ENCODE measurements at regions not wholly inside any gene's neighbourhood (a gene's known extent, or its start where the extent isn't known, plus 50 kb on each side); places are given as distances from the start of the nearest gene placed in this dataset.

DNA sequence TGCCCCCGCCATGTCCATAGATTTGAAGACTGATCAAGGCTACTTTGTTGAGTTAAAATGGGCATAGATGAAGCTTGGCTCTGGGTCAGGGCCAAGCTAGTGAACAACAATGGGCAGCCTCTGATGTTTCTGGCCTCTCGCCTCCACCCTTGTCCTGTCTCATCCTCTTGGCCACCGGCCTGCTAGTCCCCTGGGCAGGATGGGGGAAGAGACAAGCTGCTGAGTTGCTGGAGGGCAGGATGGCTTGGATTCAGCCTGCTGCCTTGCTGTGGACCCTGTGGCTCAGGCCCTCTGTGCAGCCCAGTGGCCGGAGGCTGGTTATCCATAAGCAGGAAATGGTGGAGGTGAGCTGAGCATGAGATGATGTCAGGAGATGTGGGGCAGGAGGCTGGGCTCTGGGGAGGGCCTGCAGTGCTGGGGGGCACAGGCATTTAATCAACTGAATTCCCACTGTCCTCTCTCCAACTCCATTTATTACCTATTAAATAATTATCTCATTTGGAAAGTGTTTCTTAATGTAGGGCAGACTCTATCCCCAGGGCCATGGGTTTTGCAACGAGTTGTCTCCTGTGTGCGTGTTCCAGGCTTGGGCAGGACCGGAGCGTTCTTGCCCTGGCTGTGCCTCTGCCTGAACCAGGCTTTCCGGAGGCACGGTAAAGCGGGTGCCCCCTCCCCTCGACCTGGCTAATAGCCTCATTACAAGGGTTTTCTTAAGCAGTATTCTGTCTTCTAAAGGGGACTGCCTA lies 122.9 kb downstream of the GLI2 start:
- SMC1A ChIA-PET (ENCODE audit: uncharacterized antibody, unreplicated experiment) = no interaction called here
- POLR2A ChIA-PET = no interaction called here
- TF ChIP-seq RAD51 (IDR thresholded peaks at IDR 0.05) = no peak
- TF ChIP-seq MEF2B (IDR thresholded peaks at IDR 0.05; ENCODE audit: partially characterized antibody, poor library complexity, severe bottlenecking) = no peak
- no peak for TF ChIP-seq TCF3 (IDR thresholded peaks at IDR 0.05; ENCODE audit: borderline replicate concordance, insufficient read depth, low read depth, low read length)
- TF ChIP-seq NR2C1 (IDR thresholded peaks at IDR 0.05) = no peak
- TF ChIP-seq TCF7 (IDR thresholded peaks at IDR 0.05; ENCODE audit: borderline replicate concordance) = no peak
- TF ChIP-seq, protein P1, sequence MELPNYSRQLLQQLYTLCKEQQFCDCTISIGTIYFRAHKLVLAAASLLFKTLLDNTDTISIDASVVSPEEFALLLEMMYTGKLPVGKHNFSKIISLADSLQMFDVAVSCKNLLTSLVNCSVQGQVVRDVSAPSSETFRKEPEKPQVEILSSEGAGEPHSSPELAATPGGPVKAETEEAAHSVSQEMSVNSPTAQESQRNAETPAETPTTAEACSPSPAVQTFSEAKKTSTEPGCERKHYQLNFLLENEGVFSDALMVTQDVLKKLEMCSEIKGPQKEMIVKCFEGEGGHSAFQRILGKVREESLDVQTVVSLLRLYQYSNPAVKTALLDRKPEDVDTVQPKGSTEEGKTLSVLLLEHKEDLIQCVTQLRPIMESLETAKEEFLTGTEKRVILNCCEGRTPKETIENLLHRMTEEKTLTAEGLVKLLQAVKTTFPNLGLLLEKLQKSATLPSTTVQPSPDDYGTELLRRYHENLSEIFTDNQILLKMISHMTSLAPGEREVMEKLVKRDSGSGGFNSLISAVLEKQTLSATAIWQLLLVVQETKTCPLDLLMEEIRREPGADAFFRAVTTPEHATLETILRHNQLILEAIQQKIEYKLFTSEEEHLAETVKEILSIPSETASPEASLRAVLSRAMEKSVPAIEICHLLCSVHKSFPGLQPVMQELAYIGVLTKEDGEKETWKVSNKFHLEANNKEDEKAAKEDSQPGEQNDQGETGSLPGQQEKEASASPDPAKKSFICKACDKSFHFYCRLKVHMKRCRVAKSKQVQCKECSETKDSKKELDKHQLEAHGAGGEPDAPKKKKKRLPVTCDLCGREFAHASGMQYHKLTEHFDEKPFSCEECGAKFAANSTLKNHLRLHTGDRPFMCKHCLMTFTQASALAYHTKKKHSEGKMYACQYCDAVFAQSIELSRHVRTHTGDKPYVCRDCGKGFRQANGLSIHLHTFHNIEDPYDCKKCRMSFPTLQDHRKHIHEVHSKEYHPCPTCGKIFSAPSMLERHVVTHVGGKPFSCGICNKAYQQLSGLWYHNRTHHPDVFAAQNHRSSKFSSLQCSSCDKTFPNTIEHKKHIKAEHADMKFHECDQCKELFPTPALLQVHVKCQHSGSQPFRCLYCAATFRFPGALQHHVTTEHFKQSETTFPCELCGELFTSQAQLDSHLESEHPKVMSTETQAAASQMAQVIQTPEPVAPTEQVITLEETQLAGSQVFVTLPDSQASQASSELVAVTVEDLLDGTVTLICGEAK (IDR thresholded peaks at IDR 0.05; ENCODE audit: borderline replicate concordance) = no peak
- no peak for TF ChIP-seq HDAC6 (IDR thresholded peaks at IDR 0.05; ENCODE audit: unreplicated experiment)
- TF ChIP-seq STAT1 (conservative IDR thresholded peaks at IDR 0.05) = no peak
- no peak for TF ChIP-seq MTA3 (IDR thresholded peaks at IDR 0.05; ENCODE audit: borderline replicate concordance, low read length)
- TF ChIP-seq NFYB (IDR thresholded peaks at IDR 0.05; ENCODE audit: insufficient read depth, low read depth, low read length) = no peak
- TF ChIP-seq ZZZ3 (IDR thresholded peaks at IDR 0.05; ENCODE audit: control insufficient read depth, insufficient read length, low read depth) = no peak
- no peak for TF ChIP-seq EED (IDR thresholded peaks at IDR 0.05; ENCODE audit: low read depth)
- TF ChIP-seq ZNF384 (IDR thresholded peaks at IDR 0.05; ENCODE audit: borderline replicate concordance, low read depth, low read length) = no peak
- no peak for TF ChIP-seq HDAC2 (IDR thresholded peaks at IDR 0.05)
- TF ChIP-seq, protein P2, sequence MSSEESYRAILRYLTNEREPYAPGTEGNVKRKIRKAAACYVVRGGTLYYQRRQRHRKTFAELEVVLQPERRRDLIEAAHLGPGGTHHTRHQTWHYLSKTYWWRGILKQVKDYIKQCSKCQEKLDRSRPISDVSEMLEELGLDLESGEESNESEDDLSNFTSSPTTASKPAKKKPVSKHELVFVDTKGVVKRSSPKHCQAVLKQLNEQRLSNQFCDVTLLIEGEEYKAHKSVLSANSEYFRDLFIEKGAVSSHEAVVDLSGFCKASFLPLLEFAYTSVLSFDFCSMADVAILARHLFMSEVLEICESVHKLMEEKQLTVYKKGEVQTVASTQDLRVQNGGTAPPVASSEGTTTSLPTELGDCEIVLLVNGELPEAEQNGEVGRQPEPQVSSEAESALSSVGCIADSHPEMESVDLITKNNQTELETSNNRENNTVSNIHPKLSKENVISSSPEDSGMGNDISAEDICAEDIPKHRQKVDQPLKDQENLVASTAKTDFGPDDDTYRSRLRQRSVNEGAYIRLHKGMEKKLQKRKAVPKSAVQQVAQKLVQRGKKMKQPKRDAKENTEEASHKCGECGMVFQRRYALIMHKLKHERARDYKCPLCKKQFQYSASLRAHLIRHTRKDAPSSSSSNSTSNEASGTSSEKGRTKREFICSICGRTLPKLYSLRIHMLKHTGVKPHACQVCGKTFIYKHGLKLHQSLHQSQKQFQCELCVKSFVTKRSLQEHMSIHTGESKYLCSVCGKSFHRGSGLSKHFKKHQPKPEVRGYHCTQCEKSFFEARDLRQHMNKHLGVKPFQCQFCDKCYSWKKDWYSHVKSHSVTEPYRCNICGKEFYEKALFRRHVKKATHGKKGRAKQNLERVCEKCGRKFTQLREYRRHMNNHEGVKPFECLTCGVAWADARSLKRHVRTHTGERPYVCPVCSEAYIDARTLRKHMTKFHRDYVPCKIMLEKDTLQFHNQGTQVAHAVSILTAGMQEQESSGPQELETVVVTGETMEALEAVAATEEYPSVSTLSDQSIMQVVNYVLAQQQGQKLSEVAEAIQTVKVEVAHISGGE (CRISPR knock-in tag; IDR thresholded peaks at IDR 0.05) = no peak
- TF ChIP-seq, protein P3, sequence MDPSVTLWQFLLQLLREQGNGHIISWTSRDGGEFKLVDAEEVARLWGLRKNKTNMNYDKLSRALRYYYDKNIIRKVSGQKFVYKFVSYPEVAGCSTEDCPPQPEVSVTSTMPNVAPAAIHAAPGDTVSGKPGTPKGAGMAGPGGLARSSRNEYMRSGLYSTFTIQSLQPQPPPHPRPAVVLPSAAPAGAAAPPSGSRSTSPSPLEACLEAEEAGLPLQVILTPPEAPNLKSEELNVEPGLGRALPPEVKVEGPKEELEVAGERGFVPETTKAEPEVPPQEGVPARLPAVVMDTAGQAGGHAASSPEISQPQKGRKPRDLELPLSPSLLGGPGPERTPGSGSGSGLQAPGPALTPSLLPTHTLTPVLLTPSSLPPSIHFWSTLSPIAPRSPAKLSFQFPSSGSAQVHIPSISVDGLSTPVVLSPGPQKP (IDR thresholded peaks at IDR 0.05; ENCODE audit: low read depth, low read length) = no peak
- BruUV-seq (replicated peaks) = no TSS peak
- Histone ChIP-seq H3K4me2 (ENCODE audit: control insufficient read depth, insufficient read depth) (no peak overlapping the region), H3K4me1 (ENCODE audit: control insufficient read depth, insufficient read depth, low read length) (no peaks in the 10 kb centered on the region), H3K9ac (ENCODE audit: control insufficient read depth, insufficient read depth, low read length) (no peak overlapping the region), H3K27me3 (replicated peaks in 1 of 2; ENCODE audit: control insufficient read depth in 2 of 2, insufficient read depth in 2 of 2, low read length in 1 of 2) (no peaks in the 10 kb centered on the region), H2AFZ (ENCODE audit: control insufficient read depth, low read depth, low read length) (no peak overlapping the region), H3K79me2 (ENCODE audit: control insufficient read depth, insufficient read depth, low read length) (no peaks in the 10 kb centered on the region), H3K27ac (ENCODE audit: control insufficient read depth, insufficient read depth) (no peak overlapping the region), H3K36me3 (ENCODE audit: control insufficient read depth in 2 of 2, insufficient read depth in 2 of 2, low read length in 1 of 2) (no peaks in the 10 kb centered on the region), H3K9me3 (replicated peaks; ENCODE audit: control insufficient read depth, insufficient read depth, low read length) (no peaks in the 10 kb centered on the region), H4K20me1 (ENCODE audit: control insufficient read depth, insufficient read depth) (no peaks in the 10 kb centered on the region), H3K4me3 (no peak overlapping the region)
- WGBS (ENCODE audit: insufficient coverage, insufficient replicate concordance, low lambda C conversion rate, missing lambda C conversion rate) = 30% methylated on average over 12 of the region's 12 CpGs
- no peak for DNase-seq (ENCODE audit: low read depth, low spot score)
- in situ Hi-C loops (cut with MboI) = no loop called here
- FAIRE-seq = no peak
- RAD21 ChIA-PET (ENCODE audit: unreplicated experiment) = no interaction called here
- no peak for ATAC-seq
- CTCF ChIA-PET = no interaction called here
- intact Hi-C loops (cut with micrococcal nuclease; ENCODE audit: unreplicated experiment) = no loop called here
